Type B pancreatic cell (in vitro differentiated cells): ENCODE measurements at regions not wholly inside any gene's neighbourhood (a gene's known extent, or its start where the extent isn't known, plus 50 kb on each side); places are given as distances from the start of the nearest gene placed in this dataset.

Experiments used
- DNase-seq: peaks from one replicate; pipeline ENCODE4 v3.0.0; 2021; ENCODE audit warnings: mixed read lengths; ENCODE audit not compliant: unreplicated experiment; ENCODE audit errors: extremely low spot score
- H3K27ac Mint-ChIP-seq: 2 replicates; pipeline ENCODE4 v1.8.0; 2021; ENCODE audit warnings: mild to moderate bottlenecking, mixed read lengths
- H3K27me3 Mint-ChIP-seq: 2 replicates; pipeline ENCODE4 v1.8.0; 2021; ENCODE audit warnings: mixed read lengths
- H3K36me3 Mint-ChIP-seq: 2 replicates; pipeline ENCODE4 v1.8.0; 2021; ENCODE audit warnings: mixed read lengths
- H3K4me1 Mint-ChIP-seq: one replicate; pipeline ENCODE4 v1.8.0; 2021; ENCODE audit warnings: mixed read lengths; ENCODE audit not compliant: unreplicated experiment
- H3K4me3 Mint-ChIP-seq: 2 replicates; pipeline ENCODE4 v1.8.0; 2021; ENCODE audit warnings: mild to moderate bottlenecking, mixed read lengths
- H3K9me3 Mint-ChIP-seq: 2 replicates; pipeline ENCODE4 v1.8.0; 2021; ENCODE audit warnings: mixed read lengths
- CTCF ChIP-seq: fragments of 200-600 bp; sonication (generic); conservative IDR thresholded peaks from 2 replicates; pipeline ENCODE4 v1.5.0; 2021; ENCODE audit warnings: antibody characterized with exemption, mild to moderate bottlenecking

GRCh38 chr2:192775459-192776262 is 580.9 kb upstream of the TMEFF2 start:
- no peak for DNase-seq
- Mint-ChIP-seq H3K27ac (no peak overlapping the region), H3K4me3 (no peak overlapping the region), H3K9me3 (no peaks in the 10 kb centered on the region), H3K36me3 (no peaks in the 10 kb centered on the region), H3K4me1 (no peaks in the 10 kb centered on the region), H3K27me3 (no peaks in the 10 kb centered on the region)
- no peak for TF ChIP-seq CTCF

- H3K27me3 Mint-ChIP-seq = no peaks in the 10 kb centered on the region
- TF ChIP-seq CTCF = no peak
- H3K4me1 Mint-ChIP-seq = no peaks in the 10 kb centered on the region
- no peaks in the 10 kb centered on the region for H3K9me3 Mint-ChIP-seq
- no peak overlapping the region for H3K4me3 Mint-ChIP-seq
- H3K27ac Mint-ChIP-seq = no peak overlapping the region
- no peak for DNase-seq
- H3K36me3 Mint-ChIP-seq = no peaks in the 10 kb centered on the region
Observed at GRCh38 chr2:192775011-192775410, 580.3 kb upstream of the TMEFF2 start.

- Mint-ChIP-seq H3K36me3 (no peaks in the 10 kb centered on the region), H3K9me3 (no peaks in the 10 kb centered on the region), H3K27me3 (no peaks in the 10 kb centered on the region), H3K4me1 (no peaks in the 10 kb centered on the region), H3K4me3 (no peak overlapping the region), H3K27ac (no peak overlapping the region)
- DNase-seq = no peak
- no peak for TF ChIP-seq CTCF
Observed at GRCh38 chr2:192773044-192773443, 578.3 kb upstream of the TMEFF2 start.

- no peaks in the 10 kb centered on the region for H3K36me3 Mint-ChIP-seq
- peak; percentile 62 for TF ChIP-seq CTCF
- H3K4me1 Mint-ChIP-seq = peaks cover 4% of the 10 kb centered on the region
- H3K9me3 Mint-ChIP-seq = no peaks in the 10 kb centered on the region
- H3K27ac Mint-ChIP-seq = no peak overlapping the region
- no peak for DNase-seq
- no peaks in the 10 kb centered on the region for H3K27me3 Mint-ChIP-seq
- H3K4me3 Mint-ChIP-seq = no peak overlapping the region
Observed at GRCh38 chr2:192749611-192750200, 555.0 kb upstream of the TMEFF2 start.

- Mint-ChIP-seq H3K27me3 (no peaks in the 10 kb centered on the region), H3K36me3 (no peaks in the 10 kb centered on the region), H3K4me3 (no peak overlapping the region), H3K27ac (no peak overlapping the region), H3K4me1 (no peaks in the 10 kb centered on the region), H3K9me3 (no peaks in the 10 kb centered on the region)
- TF ChIP-seq CTCF = peak; percentile 60
- DNase-seq = no peak
Observed at GRCh38 chr2:192741889-192742288, 547.2 kb upstream of the TMEFF2 start.
